Activated CD4-positive, alpha-beta T cell treated with anti-CD3 and anti-CD28 coated beads for 24 hours (primary cell): ENCODE measurements at regions not wholly inside any gene's neighbourhood (a gene's known extent, or its start where the extent isn't known, plus 50 kb on each side); places are given as distances from the start of the nearest gene placed in this dataset.
"Not testable (repeated sequence)": the region's sequence is repeated elsewhere in the genome, so short reads cannot be mapped to it uniquely, and the experiment has no call there.

ENCODE experiments used
- DNase-seq, 2 donors: peaks; one replicate each; pipeline ENCODE4 v3.0.0-alpha.2; 2020; ENCODE audit warnings: low read depth in 2 of 2

GRCh38 chr5:35561396-35561795, 56.3 kb upstream of the SPEF2 start:
- DNase-seq: no peak

GRCh38 chr5:35557748-35558147, 59.9 kb upstream of the SPEF2 start:
- DNase-seq: no peak

- no peak for DNase-seq
These were observed 60.5 kb upstream of the SPEF2 start for GRCh38 chr5:35557199-35557598.

GRCh38 chr5:35554016-35554415, 63.6 kb upstream of the SPEF2 start:
- no peak for DNase-seq

- DNase-seq: no peak
These were observed 72.5 kb upstream of the SPEF2 start for GRCh38 chr5:35545190-35545589.

GRCh38 chr5:35543408-35543807, 74.3 kb upstream of the SPEF2 start:
- DNase-seq: no peak

GRCh38 chr5:35540002-35540401, 77.7 kb upstream of the SPEF2 start:
- DNase-seq: no peak

GRCh38 chr5:35538198-35538931, 79.3 kb upstream of the SPEF2 start:
- DNase-seq: no peak

- DNase-seq: no peak
These were observed 84.5 kb upstream of the SPEF2 start for GRCh38 chr5:35533156-35533555.

GRCh38 chr5:35531553-35531952, 86.1 kb upstream of the SPEF2 start:
- DNase-seq: not testable (repeated sequence)

GRCh38 chr5:35518104-35518503, 99.6 kb upstream of the SPEF2 start:
- DNase-seq: no peak

GRCh38 chr5:35516271-35516670, 101.4 kb upstream of the SPEF2 start:
- DNase-seq: no peak

GRCh38 chr5:35513612-35514011, 104.1 kb upstream of the SPEF2 start:
- no peak for DNase-seq

- DNase-seq: no peak
These were observed 115.5 kb upstream of the SPEF2 start for GRCh38 chr5:35502206-35502605.

- DNase-seq: no peak
These were observed 128.9 kb upstream of the SPEF2 start for GRCh38 chr5:35488791-35489190.

GRCh38 chr5:35488055-35488454, 129.6 kb upstream of the SPEF2 start:
- DNase-seq: no peak

GRCh38 chr5:35487233-35488025, 130.2 kb upstream of the SPEF2 start:
- DNase-seq: no peak

- DNase-seq: no peak
These were observed 132.2 kb upstream of the SPEF2 start for GRCh38 chr5:35485487-35485886.

- no peak for DNase-seq
These were observed 133.4 kb upstream of the SPEF2 start for GRCh38 chr5:35484241-35484640.

GRCh38 chr5:35483780-35484179, 133.9 kb upstream of the SPEF2 start:
- DNase-seq: no peak

- no peak for DNase-seq
These were observed 134.5 kb upstream of the SPEF2 start for GRCh38 chr5:35483191-35483590.

- no peak for DNase-seq
These were observed 135.4 kb upstream of the SPEF2 start for GRCh38 chr5:35482167-35482755.
